WTC11 (cell line): ENCODE measurements at regions not wholly inside any gene's neighbourhood (a gene's known extent, or its start where the extent isn't known, plus 50 kb on each side); places are given as distances from the start of the nearest gene placed in this dataset.

Experiments
- ATAC-seq: fragments of 200-7000 bp; cut with Tn5 transposase; 2 replicates; pipeline ENCODE4 v1.10.0; 2021; ENCODE audit warnings: mild to moderate bottlenecking, moderate library complexity
- CTCF ChIA-PET: fragments of 300-600 bp; sonication (Branson Sonifier 250); formaldehyde crosslinking; loops from one replicate; lab custom pipeline; 2021; ENCODE audit warnings: antibody characterized with exemption; lab: Charles Lee
- POLR2A ChIA-PET: fragments of 350-600 bp; sonication (Branson Sonifier 250); formaldehyde crosslinking; loops from one replicate; lab custom pipeline; 2021; ENCODE audit warnings: antibody characterized with exemption; lab: Charles Lee
- DNase-seq: peaks from one replicate; pipeline ENCODE4 v3.0.0; 2021; ENCODE audit warnings: low spot score
- H3K27ac Mint-ChIP-seq: 2 replicates; pipeline ENCODE4 v1.8.0; 2021; ENCODE audit warnings: mixed read lengths
- H3K27me3 Mint-ChIP-seq: 2 replicates; pipeline ENCODE4 v1.8.0; 2021; ENCODE audit warnings: low read depth, mild to moderate bottlenecking, moderate library complexity, mixed read lengths
- H3K36me3 Mint-ChIP-seq: 2 replicates; pipeline ENCODE4 v1.8.0; 2021; ENCODE audit warnings: mixed read lengths
- H3K4me1 Mint-ChIP-seq: 2 replicates; pipeline ENCODE4 v1.8.0; 2022; ENCODE audit warnings: mixed read lengths
- H3K4me3 Mint-ChIP-seq: 2 replicates; pipeline ENCODE4 v1.8.0; 2021; ENCODE audit warnings: mild to moderate bottlenecking, moderate library complexity, mixed read lengths
- H3K9me3 Mint-ChIP-seq: 2 replicates; pipeline ENCODE4 v1.8.0; 2021; ENCODE audit warnings: mixed read lengths
- FOXP1 ChIP-seq: sonication (generic); formaldehyde crosslinking; IDR thresholded peaks from 2 replicates; pipeline ENCODE4 v1.8.0; 2022; ENCODE audit warnings: missing genetic modification reagents, mild to moderate bottlenecking, moderate library complexity, borderline replicate concordance
- GTF2I ChIP-seq: fragments of 250-450 bp; sonication (Bioruptor Pico); conservative IDR thresholded peaks from 2 replicates; pipeline ENCODE4 v1.4.0; 2021; ENCODE audit warnings: mild to moderate bottlenecking
- JUN ChIP-seq: sonication (generic); formaldehyde crosslinking; IDR thresholded peaks from 2 replicates; pipeline ENCODE4 v1.8.0; 2023; ENCODE audit warnings: mild to moderate bottlenecking, missing genetic modification reagents
- MAX ChIP-seq: sonication (generic); formaldehyde crosslinking; IDR thresholded peaks from 2 replicates; pipeline ENCODE4 v1.8.0; 2022; ENCODE audit warnings: mild to moderate bottlenecking, missing genetic modification reagents
- MXD4 ChIP-seq: fragments of 250-450 bp; sonication (Bioruptor Pico); IDR thresholded peaks from 2 replicates; pipeline ENCODE4 v1.8.0; 2021; ENCODE audit warnings: mild to moderate bottlenecking, moderate library complexity, borderline replicate concordance
- NR2C2 ChIP-seq: sonication (generic); formaldehyde crosslinking; IDR thresholded peaks from 2 replicates; pipeline ENCODE4 v1.8.0; 2022; ENCODE audit warnings: mild to moderate bottlenecking, missing genetic modification reagents
- PRDM15 ChIP-seq: sonication (generic); formaldehyde crosslinking; IDR thresholded peaks from 2 replicates; pipeline ENCODE4 v1.8.0; 2022; ENCODE audit warnings: missing genetic modification reagents
- SMAD3 ChIP-seq: sonication (generic); formaldehyde crosslinking; IDR thresholded peaks from 2 replicates; pipeline ENCODE4 v1.8.0; 2022; ENCODE audit warnings: missing genetic modification reagents, mild to moderate bottlenecking, borderline replicate concordance
- SOX15 ChIP-seq: fragments of 250-450 bp; sonication (Bioruptor Pico); IDR thresholded peaks from 2 replicates; pipeline ENCODE4 v1.9.0; 2021; ENCODE audit warnings: mild to moderate bottlenecking
- ZNF281 ChIP-seq: sonication (generic); formaldehyde crosslinking; IDR thresholded peaks from 2 replicates; pipeline ENCODE4 v1.8.0; 2023; ENCODE audit warnings: mild to moderate bottlenecking, missing genetic modification reagents
- ZNF416 ChIP-seq: fragments of 250-450 bp; sonication (Bioruptor Pico); IDR thresholded peaks from 2 replicates; pipeline ENCODE4 v1.9.0; 2021; ENCODE audit warnings: mild to moderate bottlenecking, inconsistent platforms
- TF ChIP-seq, protein P1 (sequence below): sonication (generic); formaldehyde crosslinking; IDR thresholded peaks from 2 replicates; pipeline ENCODE4 v1.8.1; 2023; ENCODE audit warnings: mild to moderate bottlenecking, missing genetic modification reagents, moderate library complexity
- TF ChIP-seq, protein P2 (sequence below): sonication (generic); formaldehyde crosslinking; conservative IDR thresholded peaks from 2 replicates; pipeline ENCODE4 v1.8.1; 2023; ENCODE audit warnings: mild to moderate bottlenecking, low read depth, missing genetic modification reagents, moderate library complexity
- TF ChIP-seq, protein P3 (sequence below): fragments of 250-450 bp; sonication (Bioruptor Pico); IDR thresholded peaks from 2 replicates; pipeline ENCODE4 v1.9.0; 2021; ENCODE audit warnings: mild to moderate bottlenecking

DNA sequence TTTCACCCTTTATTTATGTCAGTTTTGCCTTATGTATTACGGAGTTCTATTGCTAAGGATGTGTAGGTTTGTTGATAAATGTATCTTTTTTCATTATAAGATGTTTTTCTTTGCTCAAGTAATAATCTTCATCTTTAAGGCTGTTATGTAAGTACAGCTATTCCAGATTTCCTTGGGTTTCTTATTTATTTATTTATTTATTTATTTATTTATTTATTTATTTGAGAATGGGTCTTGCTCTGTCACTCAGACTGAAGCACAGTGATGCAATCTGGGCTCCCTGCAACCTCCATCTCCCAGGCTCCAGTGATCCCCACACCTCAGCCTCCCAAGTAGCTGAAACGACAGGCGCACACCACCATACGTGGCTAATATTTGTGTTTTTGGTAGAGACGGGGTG is 617.0 kb downstream of the SLITRK1 start (continued):
- TF ChIP-seq PRDM15 (CRISPR knock-in tag) (no peak), SOX15 (no peak), SMAD3 (no peak), MXD4 (no peak), FOXP1 (CRISPR knock-in tag) (no peak), ZNF281 (no peak), JUN (no peak)
- TF ChIP-seq, protein P1, sequence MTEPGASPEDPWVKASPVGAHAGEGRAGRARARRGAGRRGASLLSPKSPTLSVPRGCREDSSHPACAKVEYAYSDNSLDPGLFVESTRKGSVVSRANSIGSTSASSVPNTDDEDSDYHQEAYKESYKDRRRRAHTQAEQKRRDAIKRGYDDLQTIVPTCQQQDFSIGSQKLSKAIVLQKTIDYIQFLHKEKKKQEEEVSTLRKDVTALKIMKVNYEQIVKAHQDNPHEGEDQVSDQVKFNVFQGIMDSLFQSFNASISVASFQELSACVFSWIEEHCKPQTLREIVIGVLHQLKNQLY (CRISPR knock-in tag), result no peak

- Mint-ChIP-seq H3K4me3 (no peak overlapping the region), H3K9me3 (peaks cover 12% of the 10 kb centered on the region), H3K4me1 (peaks cover 4% of the 10 kb centered on the region; the same call in 1 of the 2 replicates), H3K27me3 (no peaks in the 10 kb centered on the region), H3K27ac (no peak overlapping the region), H3K36me3 (no peaks in the 10 kb centered on the region)
- POLR2A ChIA-PET, result no interaction called here
- TF ChIP-seq, protein P2, sequence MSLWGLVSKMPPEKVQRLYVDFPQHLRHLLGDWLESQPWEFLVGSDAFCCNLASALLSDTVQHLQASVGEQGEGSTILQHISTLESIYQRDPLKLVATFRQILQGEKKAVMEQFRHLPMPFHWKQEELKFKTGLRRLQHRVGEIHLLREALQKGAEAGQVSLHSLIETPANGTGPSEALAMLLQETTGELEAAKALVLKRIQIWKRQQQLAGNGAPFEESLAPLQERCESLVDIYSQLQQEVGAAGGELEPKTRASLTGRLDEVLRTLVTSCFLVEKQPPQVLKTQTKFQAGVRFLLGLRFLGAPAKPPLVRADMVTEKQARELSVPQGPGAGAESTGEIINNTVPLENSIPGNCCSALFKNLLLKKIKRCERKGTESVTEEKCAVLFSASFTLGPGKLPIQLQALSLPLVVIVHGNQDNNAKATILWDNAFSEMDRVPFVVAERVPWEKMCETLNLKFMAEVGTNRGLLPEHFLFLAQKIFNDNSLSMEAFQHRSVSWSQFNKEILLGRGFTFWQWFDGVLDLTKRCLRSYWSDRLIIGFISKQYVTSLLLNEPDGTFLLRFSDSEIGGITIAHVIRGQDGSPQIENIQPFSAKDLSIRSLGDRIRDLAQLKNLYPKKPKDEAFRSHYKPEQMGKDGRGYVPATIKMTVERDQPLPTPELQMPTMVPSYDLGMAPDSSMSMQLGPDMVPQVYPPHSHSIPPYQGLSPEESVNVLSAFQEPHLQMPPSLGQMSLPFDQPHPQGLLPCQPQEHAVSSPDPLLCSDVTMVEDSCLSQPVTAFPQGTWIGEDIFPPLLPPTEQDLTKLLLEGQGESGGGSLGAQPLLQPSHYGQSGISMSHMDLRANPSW (CRISPR knock-in tag), result no peak
- TF ChIP-seq, protein P1 (CRISPR knock-in tag), result no peak
- TF ChIP-seq, protein P3, sequence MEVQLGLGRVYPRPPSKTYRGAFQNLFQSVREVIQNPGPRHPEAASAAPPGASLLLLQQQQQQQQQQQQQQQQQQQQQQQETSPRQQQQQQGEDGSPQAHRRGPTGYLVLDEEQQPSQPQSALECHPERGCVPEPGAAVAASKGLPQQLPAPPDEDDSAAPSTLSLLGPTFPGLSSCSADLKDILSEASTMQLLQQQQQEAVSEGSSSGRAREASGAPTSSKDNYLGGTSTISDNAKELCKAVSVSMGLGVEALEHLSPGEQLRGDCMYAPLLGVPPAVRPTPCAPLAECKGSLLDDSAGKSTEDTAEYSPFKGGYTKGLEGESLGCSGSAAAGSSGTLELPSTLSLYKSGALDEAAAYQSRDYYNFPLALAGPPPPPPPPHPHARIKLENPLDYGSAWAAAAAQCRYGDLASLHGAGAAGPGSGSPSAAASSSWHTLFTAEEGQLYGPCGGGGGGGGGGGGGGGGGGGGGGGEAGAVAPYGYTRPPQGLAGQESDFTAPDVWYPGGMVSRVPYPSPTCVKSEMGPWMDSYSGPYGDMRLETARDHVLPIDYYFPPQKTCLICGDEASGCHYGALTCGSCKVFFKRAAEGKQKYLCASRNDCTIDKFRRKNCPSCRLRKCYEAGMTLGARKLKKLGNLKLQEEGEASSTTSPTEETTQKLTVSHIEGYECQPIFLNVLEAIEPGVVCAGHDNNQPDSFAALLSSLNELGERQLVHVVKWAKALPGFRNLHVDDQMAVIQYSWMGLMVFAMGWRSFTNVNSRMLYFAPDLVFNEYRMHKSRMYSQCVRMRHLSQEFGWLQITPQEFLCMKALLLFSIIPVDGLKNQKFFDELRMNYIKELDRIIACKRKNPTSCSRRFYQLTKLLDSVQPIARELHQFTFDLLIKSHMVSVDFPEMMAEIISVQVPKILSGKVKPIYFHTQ (CRISPR knock-in tag), result no peak
- no peak for TF ChIP-seq SMAD3
- no peak for TF ChIP-seq FOXP1 (CRISPR knock-in tag)
- TF ChIP-seq ZNF416 (CRISPR knock-in tag), result no peak
- no peak for TF ChIP-seq NR2C2 (CRISPR knock-in tag)
- TF ChIP-seq MAX, result no peak
- TF ChIP-seq GTF2I (CRISPR knock-in tag), result no peak
- DNase-seq (no peak), ATAC-seq (no peak)
- CTCF ChIA-PET, result no interaction called here
Observed at GRCh38 chr13:83248751-83249150, 633.5 kb downstream of the SLITRK1 start.
